ENCODE measurements at regions not wholly inside any gene's neighbourhood (a gene's known extent, or its start where the extent isn't known, plus 50 kb on each side); places are given as distances from the start of the nearest gene placed in this dataset.

GRCh38 chr13:74305876-74306275 is 171.7 kb upstream of the KLF12 start:
- TF ChIP-seq CTCF (IDR thresholded peaks at IDR 0.05; ENCODE audit: low read depth, low read length): no peak
- H3K4me3 ChIP-seq (ENCODE audit: low read depth, low read length): no peak overlapping the region

- H3K4me3 ChIP-seq (ENCODE audit: low read depth, low read length): no peak overlapping the region
- no peak for TF ChIP-seq CTCF (IDR thresholded peaks at IDR 0.05; ENCODE audit: low read depth, low read length)
Measured at GRCh38 chr13:74301258-74301935, 167.2 kb upstream of the KLF12 start.

GRCh38 chr13:74300162-74300561 is 166.0 kb upstream of the KLF12 start:
- H3K4me3 ChIP-seq (ENCODE audit: low read depth, low read length): no peak overlapping the region
- no peak for TF ChIP-seq CTCF (IDR thresholded peaks at IDR 0.05; ENCODE audit: low read depth, low read length)

GRCh38 chr13:74299721-74300120 is 165.5 kb upstream of the KLF12 start:
- TF ChIP-seq CTCF (IDR thresholded peaks at IDR 0.05; ENCODE audit: low read depth, low read length): no peak
- H3K4me3 ChIP-seq (ENCODE audit: low read depth, low read length): no peak overlapping the region

- no peak for TF ChIP-seq CTCF (IDR thresholded peaks at IDR 0.05; ENCODE audit: low read depth, low read length)
- H3K4me3 ChIP-seq (ENCODE audit: low read depth, low read length): no peak overlapping the region
Measured at GRCh38 chr13:74298923-74299322, 164.7 kb upstream of the KLF12 start.

- no peak for TF ChIP-seq CTCF (IDR thresholded peaks at IDR 0.05; ENCODE audit: low read depth, low read length)
- no peak overlapping the region for H3K4me3 ChIP-seq (ENCODE audit: low read depth, low read length)
Measured at GRCh38 chr13:74289861-74290773, 155.9 kb upstream of the KLF12 start.

GRCh38 chr13:74289107-74289506 is 154.9 kb upstream of the KLF12 start:
- no peak overlapping the region for H3K4me3 ChIP-seq (ENCODE audit: low read depth, low read length)
- TF ChIP-seq CTCF (IDR thresholded peaks at IDR 0.05; ENCODE audit: low read depth, low read length): no peak
